ENCODE measurements at regions not wholly inside any gene's neighbourhood (a gene's known extent, or its start where the extent isn't known, plus 50 kb on each side); places are given as distances from the start of the nearest gene placed in this dataset.

DNA sequence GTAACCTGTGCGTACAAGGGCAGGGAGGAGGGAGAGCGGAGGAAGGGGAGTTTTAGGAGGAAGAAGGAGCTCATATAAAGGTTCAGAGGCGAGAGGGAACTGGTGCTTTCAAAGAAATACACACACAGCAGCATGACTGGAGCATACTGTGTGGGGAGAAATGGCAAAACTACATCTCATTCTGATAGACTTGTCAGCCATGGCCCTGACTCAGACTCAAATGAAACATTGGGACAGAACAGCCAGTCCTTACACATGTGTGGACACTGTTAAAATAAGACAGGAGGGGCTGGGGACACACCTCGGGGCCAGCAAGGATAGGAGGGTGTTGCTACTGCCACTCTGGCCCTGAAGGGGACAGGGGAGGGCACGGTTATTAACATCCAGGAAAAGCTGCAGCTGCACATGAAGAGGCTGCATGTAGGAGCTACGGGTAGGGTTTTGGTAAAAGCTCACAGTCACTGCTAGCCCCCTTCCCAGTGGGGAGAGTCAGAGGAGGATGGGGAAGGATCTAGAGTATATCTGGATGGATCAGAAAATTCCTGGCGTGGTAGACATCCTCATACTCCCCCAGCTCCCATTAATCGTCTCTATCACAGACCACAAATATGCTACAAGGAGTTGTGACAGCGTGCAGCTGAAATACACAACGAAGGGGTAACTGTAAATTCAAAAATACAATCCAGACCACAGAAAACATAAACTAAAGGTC is 110.5 kb downstream of the GATA6 start:
- H3K36me3 Mint-ChIP-seq (ENCODE audit: insufficient read depth, unreplicated experiment): no peaks in the 10 kb centered on the region
- no peak for DNase-seq
- intact Hi-C loops (cut with micrococcal nuclease; ENCODE audit: unreplicated experiment): loop anchor here (5.0 kb wide), 1 partner anchor 48 kb away; no protein-coding TSS in a partner anchor
- POLR2A ChIA-PET: no interaction called here
- TF ChIP-seq, protein P1, sequence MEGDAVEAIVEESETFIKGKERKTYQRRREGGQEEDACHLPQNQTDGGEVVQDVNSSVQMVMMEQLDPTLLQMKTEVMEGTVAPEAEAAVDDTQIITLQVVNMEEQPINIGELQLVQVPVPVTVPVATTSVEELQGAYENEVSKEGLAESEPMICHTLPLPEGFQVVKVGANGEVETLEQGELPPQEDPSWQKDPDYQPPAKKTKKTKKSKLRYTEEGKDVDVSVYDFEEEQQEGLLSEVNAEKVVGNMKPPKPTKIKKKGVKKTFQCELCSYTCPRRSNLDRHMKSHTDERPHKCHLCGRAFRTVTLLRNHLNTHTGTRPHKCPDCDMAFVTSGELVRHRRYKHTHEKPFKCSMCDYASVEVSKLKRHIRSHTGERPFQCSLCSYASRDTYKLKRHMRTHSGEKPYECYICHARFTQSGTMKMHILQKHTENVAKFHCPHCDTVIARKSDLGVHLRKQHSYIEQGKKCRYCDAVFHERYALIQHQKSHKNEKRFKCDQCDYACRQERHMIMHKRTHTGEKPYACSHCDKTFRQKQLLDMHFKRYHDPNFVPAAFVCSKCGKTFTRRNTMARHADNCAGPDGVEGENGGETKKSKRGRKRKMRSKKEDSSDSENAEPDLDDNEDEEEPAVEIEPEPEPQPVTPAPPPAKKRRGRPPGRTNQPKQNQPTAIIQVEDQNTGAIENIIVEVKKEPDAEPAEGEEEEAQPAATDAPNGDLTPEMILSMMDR (IDR thresholded peaks at IDR 0.05; ENCODE audit: insufficient read depth in 1 of 2, low read depth in 1 of 2, low read length in 1 of 2, severe bottlenecking in 1 of 2, unreplicated experiment in 1 of 2): no peak
- BruUV-seq (replicated peaks): no TSS peak
- Histone ChIP-seq H3K4me1 (peaks cover 16% of the 10 kb centered on the region), H3K4me3 (ENCODE audit: low read depth, low read length) (no peak overlapping the region), H3K9me3 (no peaks in the 10 kb centered on the region), H3K27me3 (replicated peaks; ENCODE audit: control insufficient read depth, insufficient read depth, low read length) (no peaks in the 10 kb centered on the region), H3K36me3 (ENCODE audit: control insufficient read depth, insufficient read depth, low read length) (no peaks in the 10 kb centered on the region)
- H3K27me3 Mint-ChIP-seq (ENCODE audit: insufficient read depth, unreplicated experiment): no peaks in the 10 kb centered on the region
- CTCF ChIA-PET: no interaction called here
- no peaks in the 10 kb centered on the region for H3K9me3 Mint-ChIP-seq (ENCODE audit: unreplicated experiment)
- H3K27ac Mint-ChIP-seq (ENCODE audit: unreplicated experiment): no peak overlapping the region
- no peak overlapping the region for H3K4me3 Mint-ChIP-seq (ENCODE audit: unreplicated experiment)
- H3K4me1 Mint-ChIP-seq (ENCODE audit: low read depth, unreplicated experiment): peaks cover 13% of the 10 kb centered on the region

DNA sequence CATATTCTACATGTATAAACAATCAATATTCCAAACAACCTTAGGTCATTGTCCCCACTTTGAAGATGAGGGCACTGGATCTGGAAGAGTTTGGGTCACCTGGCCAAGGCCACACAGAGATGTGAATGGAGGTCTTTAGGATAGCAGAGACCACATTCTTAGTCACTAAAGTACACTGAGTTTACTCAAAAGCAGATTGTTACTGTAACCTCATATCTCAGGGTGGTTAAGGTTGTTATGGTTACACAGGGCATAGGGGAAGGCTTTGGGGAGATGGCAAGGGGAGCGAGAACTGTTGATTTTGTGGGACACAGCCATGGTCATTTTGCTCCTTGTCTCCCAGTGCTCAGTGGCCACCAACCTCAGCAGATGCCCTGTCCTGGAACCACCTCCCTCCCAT is 109.4 kb downstream of the GATA6 start:
- no peaks in the 10 kb centered on the region for H3K36me3 Mint-ChIP-seq (ENCODE audit: insufficient read depth, unreplicated experiment)
- Histone ChIP-seq H3K4me1 (peaks cover 16% of the 10 kb centered on the region), H3K4me3 (ENCODE audit: low read depth, low read length) (no peak overlapping the region), H3K9me3 (no peaks in the 10 kb centered on the region), H3K36me3 (ENCODE audit: control insufficient read depth, insufficient read depth, low read length) (no peaks in the 10 kb centered on the region), H3K27me3 (replicated peaks; ENCODE audit: control insufficient read depth, insufficient read depth, low read length) (no peaks in the 10 kb centered on the region)
- no peak for DNase-seq
- POLR2A ChIA-PET: no interaction called here
- H3K4me1 Mint-ChIP-seq (ENCODE audit: low read depth, unreplicated experiment): peaks cover 13% of the 10 kb centered on the region
- TF ChIP-seq, protein P1 (IDR thresholded peaks at IDR 0.05; ENCODE audit: insufficient read depth in 1 of 2, low read depth in 1 of 2, low read length in 1 of 2, severe bottlenecking in 1 of 2, unreplicated experiment in 1 of 2): no peak
- BruUV-seq (replicated peaks): no TSS peak
- H3K9me3 Mint-ChIP-seq (ENCODE audit: unreplicated experiment): no peaks in the 10 kb centered on the region
- no peak overlapping the region for H3K27ac Mint-ChIP-seq (ENCODE audit: unreplicated experiment)
- no peaks in the 10 kb centered on the region for H3K27me3 Mint-ChIP-seq (ENCODE audit: insufficient read depth, unreplicated experiment)
- no peak overlapping the region for H3K4me3 Mint-ChIP-seq (ENCODE audit: unreplicated experiment)
- intact Hi-C loops (cut with micrococcal nuclease; ENCODE audit: unreplicated experiment): no loop called here
- CTCF ChIA-PET: no interaction called here

DNA sequence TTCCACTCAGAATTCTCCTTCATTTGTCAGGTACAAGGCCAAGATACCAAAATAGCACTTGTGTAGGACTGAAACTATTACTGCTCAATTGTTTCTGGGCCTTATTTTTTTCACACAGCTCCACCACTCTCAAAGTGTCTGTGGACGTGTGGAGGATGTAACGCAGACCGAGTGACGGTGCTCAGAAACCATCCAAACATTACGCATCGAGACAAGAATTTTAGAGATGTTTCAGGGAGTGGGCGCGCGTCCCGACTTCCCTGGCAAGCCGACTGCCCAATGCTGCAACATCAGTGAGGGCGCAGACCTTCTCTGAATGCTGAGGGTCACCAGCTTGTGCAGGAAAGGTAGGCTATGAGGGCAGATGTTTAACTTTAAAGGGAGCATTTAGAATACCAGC is 108.4 kb downstream of the GATA6 start:
- Histone ChIP-seq H3K4me3 (ENCODE audit: low read depth, low read length) (no peak overlapping the region), H3K4me1 (peaks cover 10% of the 10 kb centered on the region), H3K9me3 (no peaks in the 10 kb centered on the region), H3K27me3 (replicated peaks; ENCODE audit: control insufficient read depth, insufficient read depth, low read length) (no peaks in the 10 kb centered on the region), H3K36me3 (ENCODE audit: control insufficient read depth, insufficient read depth, low read length) (no peaks in the 10 kb centered on the region)
- no TSS peak for BruUV-seq (replicated peaks)
- POLR2A ChIA-PET: no interaction called here
- CTCF ChIA-PET: no interaction called here
- no peak for DNase-seq
- no peaks in the 10 kb centered on the region for H3K27me3 Mint-ChIP-seq (ENCODE audit: insufficient read depth, unreplicated experiment)
- H3K4me1 Mint-ChIP-seq (ENCODE audit: low read depth, unreplicated experiment): peaks cover 7% of the 10 kb centered on the region
- TF ChIP-seq, protein P1 (IDR thresholded peaks at IDR 0.05; ENCODE audit: insufficient read depth in 1 of 2, low read depth in 1 of 2, low read length in 1 of 2, severe bottlenecking in 1 of 2, unreplicated experiment in 1 of 2): no peak
- no peak overlapping the region for H3K27ac Mint-ChIP-seq (ENCODE audit: unreplicated experiment)
- H3K9me3 Mint-ChIP-seq (ENCODE audit: unreplicated experiment): no peaks in the 10 kb centered on the region
- intact Hi-C loops (cut with micrococcal nuclease; ENCODE audit: unreplicated experiment): no loop called here
- no peaks in the 10 kb centered on the region for H3K36me3 Mint-ChIP-seq (ENCODE audit: insufficient read depth, unreplicated experiment)
- no peak overlapping the region for H3K4me3 Mint-ChIP-seq (ENCODE audit: unreplicated experiment)

Data from Caco-2 (cell line).